ENCODE measurements at regions not wholly inside any gene's neighbourhood (a gene's known extent, or its start where the extent isn't known, plus 50 kb on each side); places are given as distances from the start of the nearest gene placed in this dataset.

- TF ChIP-seq CTCF (IDR thresholded peaks at IDR 0.05) (no peak), POLR2A (IDR thresholded peaks at IDR 0.05) (no peak)
Observed at GRCh38 chr18:55787536-55788073, 199.6 kb upstream of the TCF4 start.
